HEK293 (cell line): ENCODE measurements at regions not wholly inside any gene's neighbourhood (a gene's known extent, or its start where the extent isn't known, plus 50 kb on each side); places are given as distances from the start of the nearest gene placed in this dataset.

Experiments used
- ZNF514 ChIP-seq: fragments of 450-650 bp; formaldehyde crosslinking; IDR thresholded peaks from 2 replicates; pipeline ENCODE4 v1.5.1; 2016; ENCODE audit warnings: missing biosample characterization, missing genetic modification characterization
- TF ChIP-seq, protein P1 (sequence below): fragments of 450-650 bp; formaldehyde crosslinking; IDR thresholded peaks from 2 replicates; pipeline ENCODE4 v1.5.1; 2016; ENCODE audit warnings: missing biosample characterization, missing genetic modification characterization

DNA sequence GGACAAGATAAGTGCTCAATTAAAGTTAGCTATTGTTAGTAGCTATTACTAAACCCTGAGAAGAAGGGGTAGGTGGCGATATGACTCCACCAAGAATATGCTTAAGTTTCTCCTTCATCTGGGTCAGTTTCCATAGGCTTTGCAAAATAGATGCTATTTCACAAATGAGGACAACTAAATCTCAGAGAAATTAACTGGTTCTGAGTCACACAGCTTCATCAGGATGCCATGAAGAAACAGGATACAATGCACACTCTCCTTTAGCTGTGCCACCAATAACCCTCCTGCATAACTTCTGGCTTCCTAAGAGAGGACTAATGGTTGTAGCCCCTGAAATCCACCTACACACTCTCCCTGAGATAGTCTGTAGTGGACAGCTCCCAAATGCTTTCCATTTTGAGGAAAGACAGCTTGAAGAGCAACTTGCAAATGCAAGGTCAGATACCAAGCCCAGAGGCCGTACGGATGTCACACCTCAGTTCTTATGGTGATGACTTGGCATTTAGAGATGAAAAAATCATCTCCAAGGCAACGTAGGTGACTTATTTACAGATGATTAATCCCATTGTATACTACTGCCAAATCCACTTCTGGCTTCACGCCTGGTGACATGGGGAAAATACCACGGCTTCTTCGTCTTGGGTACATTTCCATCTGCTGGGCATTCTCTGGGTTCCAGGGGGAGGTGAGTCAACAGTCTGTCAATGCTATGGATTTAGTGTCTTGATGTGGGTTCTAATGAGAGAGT is 251.4 kb upstream of the IL12B start:
- TF ChIP-seq, protein P1, sequence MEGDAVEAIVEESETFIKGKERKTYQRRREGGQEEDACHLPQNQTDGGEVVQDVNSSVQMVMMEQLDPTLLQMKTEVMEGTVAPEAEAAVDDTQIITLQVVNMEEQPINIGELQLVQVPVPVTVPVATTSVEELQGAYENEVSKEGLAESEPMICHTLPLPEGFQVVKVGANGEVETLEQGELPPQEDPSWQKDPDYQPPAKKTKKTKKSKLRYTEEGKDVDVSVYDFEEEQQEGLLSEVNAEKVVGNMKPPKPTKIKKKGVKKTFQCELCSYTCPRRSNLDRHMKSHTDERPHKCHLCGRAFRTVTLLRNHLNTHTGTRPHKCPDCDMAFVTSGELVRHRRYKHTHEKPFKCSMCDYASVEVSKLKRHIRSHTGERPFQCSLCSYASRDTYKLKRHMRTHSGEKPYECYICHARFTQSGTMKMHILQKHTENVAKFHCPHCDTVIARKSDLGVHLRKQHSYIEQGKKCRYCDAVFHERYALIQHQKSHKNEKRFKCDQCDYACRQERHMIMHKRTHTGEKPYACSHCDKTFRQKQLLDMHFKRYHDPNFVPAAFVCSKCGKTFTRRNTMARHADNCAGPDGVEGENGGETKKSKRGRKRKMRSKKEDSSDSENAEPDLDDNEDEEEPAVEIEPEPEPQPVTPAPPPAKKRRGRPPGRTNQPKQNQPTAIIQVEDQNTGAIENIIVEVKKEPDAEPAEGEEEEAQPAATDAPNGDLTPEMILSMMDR (tag by site-specific recombination), result no peak
- TF ChIP-seq ZNF514, result no peak
